Fibroblast of lung (primary cell): ENCODE measurements at regions not wholly inside any gene's neighbourhood (a gene's known extent, or its start where the extent isn't known, plus 50 kb on each side); places are given as distances from the start of the nearest gene placed in this dataset.

ENCODE experiments used
- DNase-seq, 2 donors: peaks; one replicate each; pipeline versions ENCODE4 v3.0.0 to v3.0.0-alpha.2; 2010; ENCODE audit warnings: low read depth in 2 of 2
- H2AFZ ChIP-seq: 2 replicates; pipeline ENCODE4 v1.5.1; 2012; ENCODE audit warnings: low read length, control low read depth, inconsistent platforms
- H3K27ac ChIP-seq: 2 replicates; pipeline ENCODE4 v1.5.1; 2011; ENCODE audit warnings: low read length, control low read depth; ENCODE audit not compliant: insufficient read depth
- H3K27me3 ChIP-seq: 2 replicates; pipeline ENCODE4 v1.5.1; 2011; ENCODE audit warnings: mild to moderate bottlenecking, low read length; ENCODE audit not compliant: control insufficient read depth, insufficient read depth
- H3K36me3 ChIP-seq: 2 replicates; pipeline ENCODE4 v1.5.1; 2011; ENCODE audit warnings: low read length; ENCODE audit not compliant: control insufficient read depth, insufficient read depth
- H3K4me1 ChIP-seq: 2 replicates; pipeline ENCODE4 v1.5.1; 2011; ENCODE audit warnings: low read length; ENCODE audit not compliant: control insufficient read depth, insufficient read depth; ENCODE audit errors: extremely low read depth
- H3K4me2 ChIP-seq: 2 replicates; pipeline ENCODE4 v1.5.1; 2011; ENCODE audit warnings: low read length, control low read depth; ENCODE audit not compliant: insufficient read depth; ENCODE audit errors: extremely low read depth
- H3K4me3 ChIP-seq, 4 experiments: fragments of 200-600 bp in 1 of 4; sonication (generic) in 1 of 4; replicated peaks in 1 of 4; 2 replicates each; pipeline ENCODE4 v1.5.1; 2011 to 2016; ENCODE audit warnings: low read length in 4 of 4, low read depth in 3 of 4, mild to moderate bottlenecking in 3 of 4, control low read depth in 2 of 4, inconsistent platforms in 1 of 4, mixed read lengths in 1 of 4; ENCODE audit not compliant: insufficient read depth in 1 of 4; ENCODE audit errors: control extremely low read depth in 1 of 4
- H3K79me2 ChIP-seq: 2 replicates; pipeline ENCODE4 v1.5.1; 2012; ENCODE audit warnings: mild to moderate bottlenecking, low read length, inconsistent platforms; ENCODE audit not compliant: control insufficient read depth, insufficient read depth
- H3K9ac ChIP-seq: 2 replicates; pipeline ENCODE4 v1.5.1; 2011; ENCODE audit warnings: mild to moderate bottlenecking, low read length, control low read depth; ENCODE audit not compliant: insufficient read depth
- H3K9me3 ChIP-seq: 2 replicates; pipeline ENCODE4 v1.5.1; 2012; ENCODE audit warnings: low read depth, low read length; ENCODE audit not compliant: control insufficient read depth, insufficient read depth
- H4K20me1 ChIP-seq: 2 replicates; pipeline ENCODE4 v1.5.1; 2011; ENCODE audit warnings: low read length; ENCODE audit not compliant: control insufficient read depth, insufficient read depth; ENCODE audit errors: extremely low read depth
- EZH2 ChIP-seq: IDR thresholded peaks from 2 replicates; pipeline ENCODE4 v1.5.1; 2012; ENCODE audit warnings: low read length, control low read depth, mild to moderate bottlenecking; ENCODE audit errors: missing control alignments
- TF ChIP-seq, protein P1 (sequence below), 2 donors: IDR thresholded peaks in 1 of 2; conservative IDR thresholded peaks in 1 of 2; 1 replicate in 1 of 2; 2 replicates in 1 of 2; pipeline ENCODE4 v1.5.1; 2011 to 2012; ENCODE audit warnings: low read length in 2 of 2, control low read depth in 1 of 2, inconsistent platforms in 1 of 2, low read depth in 1 of 2, mild to moderate bottlenecking in 1 of 2

DNA sequence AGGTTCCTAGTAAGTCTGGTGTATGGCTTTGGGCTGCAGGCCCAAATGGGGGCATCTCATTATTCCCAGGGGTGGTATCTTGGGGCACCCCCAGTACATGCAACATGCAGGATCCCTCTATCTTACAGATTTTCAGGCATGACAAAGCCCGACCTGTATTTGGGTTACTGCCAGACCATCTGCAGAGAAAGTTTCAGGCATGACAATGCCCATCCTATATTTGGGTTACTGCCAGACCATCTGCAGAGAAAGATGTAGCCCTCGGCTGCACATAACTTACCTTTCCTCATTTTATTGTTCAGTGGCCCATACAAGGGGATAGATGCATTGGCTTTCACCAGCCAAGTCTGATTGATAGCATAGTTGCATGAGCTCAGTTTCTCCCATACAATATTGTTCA lies 112.2 kb upstream of the RAB18 start:
- H3K9ac ChIP-seq, result no peak overlapping the region
- no peaks in the 10 kb centered on the region for H4K20me1 ChIP-seq
- DNase-seq, result no peak
- no peaks in the 10 kb centered on the region for H3K4me1 ChIP-seq
- H3K27ac ChIP-seq, result no peak overlapping the region
- TF ChIP-seq, protein P1, sequence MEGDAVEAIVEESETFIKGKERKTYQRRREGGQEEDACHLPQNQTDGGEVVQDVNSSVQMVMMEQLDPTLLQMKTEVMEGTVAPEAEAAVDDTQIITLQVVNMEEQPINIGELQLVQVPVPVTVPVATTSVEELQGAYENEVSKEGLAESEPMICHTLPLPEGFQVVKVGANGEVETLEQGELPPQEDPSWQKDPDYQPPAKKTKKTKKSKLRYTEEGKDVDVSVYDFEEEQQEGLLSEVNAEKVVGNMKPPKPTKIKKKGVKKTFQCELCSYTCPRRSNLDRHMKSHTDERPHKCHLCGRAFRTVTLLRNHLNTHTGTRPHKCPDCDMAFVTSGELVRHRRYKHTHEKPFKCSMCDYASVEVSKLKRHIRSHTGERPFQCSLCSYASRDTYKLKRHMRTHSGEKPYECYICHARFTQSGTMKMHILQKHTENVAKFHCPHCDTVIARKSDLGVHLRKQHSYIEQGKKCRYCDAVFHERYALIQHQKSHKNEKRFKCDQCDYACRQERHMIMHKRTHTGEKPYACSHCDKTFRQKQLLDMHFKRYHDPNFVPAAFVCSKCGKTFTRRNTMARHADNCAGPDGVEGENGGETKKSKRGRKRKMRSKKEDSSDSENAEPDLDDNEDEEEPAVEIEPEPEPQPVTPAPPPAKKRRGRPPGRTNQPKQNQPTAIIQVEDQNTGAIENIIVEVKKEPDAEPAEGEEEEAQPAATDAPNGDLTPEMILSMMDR (conservative IDR thresholded peaks at IDR 0.05 in 1 of 2, IDR thresholded peaks at IDR 0.05 in 1 of 2; ENCODE audit: low read depth in 1 of 2, low read length in 2 of 2), result no peak
- H3K4me3 ChIP-seq, result no peak overlapping the region
- H3K9me3 ChIP-seq, result no peaks in the 10 kb centered on the region
- no peaks in the 10 kb centered on the region for H3K36me3 ChIP-seq
- no peaks in the 10 kb centered on the region for H3K79me2 ChIP-seq
- no peaks in the 10 kb centered on the region for H3K27me3 ChIP-seq
- no peak overlapping the region for H3K4me2 ChIP-seq
- no peak overlapping the region for H2AFZ ChIP-seq

DNA sequence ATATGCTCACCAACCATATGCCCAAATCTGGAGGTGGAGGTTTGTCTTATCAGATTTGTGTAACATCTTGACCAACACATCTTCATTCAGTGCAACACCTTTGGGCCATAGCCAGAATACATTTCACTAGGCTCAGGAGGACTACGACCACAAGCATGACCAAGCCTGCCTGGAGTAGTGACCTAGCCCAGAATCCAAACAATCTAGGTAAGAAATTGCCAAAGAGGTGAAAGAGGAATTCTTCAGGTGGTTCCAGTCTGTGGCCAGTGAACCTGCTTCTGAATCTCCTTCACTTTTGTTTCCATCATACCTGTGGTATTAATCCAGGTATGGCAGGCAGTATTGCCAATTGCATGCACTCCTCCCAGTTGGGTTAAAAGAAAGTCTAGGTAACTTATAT lies 112.8 kb upstream of the RAB18 start:
- Histone ChIP-seq H3K79me2 (no peaks in the 10 kb centered on the region), H3K9ac (no peak overlapping the region), H3K9me3 (no peaks in the 10 kb centered on the region), H3K4me3 (no peak overlapping the region), H3K4me2 (no peak overlapping the region), H4K20me1 (no peaks in the 10 kb centered on the region), H3K36me3 (no peaks in the 10 kb centered on the region), H3K27ac (no peak overlapping the region), H3K27me3 (no peaks in the 10 kb centered on the region), H2AFZ (no peak overlapping the region), H3K4me1 (no peaks in the 10 kb centered on the region)
- TF ChIP-seq, protein P1 (conservative IDR thresholded peaks at IDR 0.05 in 1 of 2, IDR thresholded peaks at IDR 0.05 in 1 of 2; ENCODE audit: low read depth in 1 of 2, low read length in 2 of 2), result no peak
- TF ChIP-seq EZH2, result no peak
- no peak for DNase-seq

DNA sequence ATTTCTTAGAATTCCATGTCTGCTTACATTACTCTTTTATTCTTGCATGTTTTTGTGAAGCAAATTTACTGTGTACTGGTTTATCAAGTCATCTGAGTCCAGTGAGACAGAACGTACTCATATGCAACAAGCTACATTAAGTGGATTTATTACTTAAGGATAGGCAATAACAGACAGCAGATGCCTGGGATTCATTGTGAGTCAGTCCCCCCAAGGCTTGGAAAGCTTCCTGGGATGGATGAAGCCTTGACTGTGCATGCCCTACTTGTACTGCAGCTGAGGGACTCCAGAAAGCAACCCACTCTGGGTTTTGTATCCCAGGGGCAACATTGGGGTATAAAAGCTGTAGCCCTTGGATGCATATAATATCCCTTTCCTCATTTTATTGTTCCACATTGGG lies 113.4 kb upstream of the RAB18 start:
- TF ChIP-seq EZH2, result no peak
- TF ChIP-seq, protein P1 (conservative IDR thresholded peaks at IDR 0.05 in 1 of 2, IDR thresholded peaks at IDR 0.05 in 1 of 2; ENCODE audit: low read depth in 1 of 2, low read length in 2 of 2), result no peak
- H4K20me1 ChIP-seq, result no peaks in the 10 kb centered on the region
- H3K4me3 ChIP-seq, result no peak overlapping the region
- H3K4me1 ChIP-seq, result no peaks in the 10 kb centered on the region
- no peak overlapping the region for H3K9ac ChIP-seq
- H3K27me3 ChIP-seq, result no peaks in the 10 kb centered on the region
- H3K9me3 ChIP-seq, result no peaks in the 10 kb centered on the region
- peak in 1 of 2 donors; percentile 10 for DNase-seq
- H3K36me3 ChIP-seq, result no peaks in the 10 kb centered on the region
- H2AFZ ChIP-seq, result no peak overlapping the region
- H3K27ac ChIP-seq, result no peak overlapping the region
- no peak overlapping the region for H3K4me2 ChIP-seq
- no peaks in the 10 kb centered on the region for H3K79me2 ChIP-seq
